Thyroid gland (tissue), 4 donors: ENCODE measurements at regions not wholly inside any gene's neighbourhood (a gene's known extent, or its start where the extent isn't known, plus 50 kb on each side); places are given as distances from the start of the nearest gene placed in this dataset.

Source experiments
- DNase-seq, 2 donors: peaks; one replicate each; pipeline ENCODE4 v3.0.0-alpha.2; 2019
- H3K27ac ChIP-seq, 3 donors: fragments of 200-600 bp; sonication (generic); 1 replicate in 2 of 3; 2 replicates in 1 of 3; pipeline ENCODE4 v1.5.1; 2016 to 2019; ENCODE audit warnings: mild to moderate bottlenecking in 1 of 3, moderate library complexity in 1 of 3
- H3K27me3 ChIP-seq: fragments of 200-600 bp; sonication (generic); one replicate; pipeline ENCODE4 v1.5.1; 2019
- H3K36me3 ChIP-seq, 2 donors: fragments of 200-600 bp; sonication (generic); one replicate each; pipeline ENCODE4 v1.5.1; 2016 to 2019
- H3K4me1 ChIP-seq, 2 donors: fragments of 200-600 bp; sonication (generic); one replicate each; pipeline ENCODE4 v1.5.1; 2017 to 2019
- H3K4me3 ChIP-seq, 3 donors: fragments of 200-600 bp; sonication (generic); replicated peaks in 1 of 3; 1 replicate in 2 of 3; 2 replicates in 1 of 3; pipeline ENCODE4 v1.5.1; 2016; ENCODE audit warnings: mild to moderate bottlenecking in 1 of 3
- H3K9me3 ChIP-seq: fragments of 200-600 bp; sonication (generic); one replicate; pipeline ENCODE4 v1.5.1; 2017
- CTCF ChIP-seq, 6 experiments: fragments of 200-600 bp in 3 of 6; fragments of 450-650 bp in 3 of 6; sonication (generic) in 3 of 6; IDR thresholded peaks; one replicate each; pipeline ENCODE4 v1.5.1; 2016 to 2019; ENCODE audit warnings: antibody characterized with exemption in 6 of 6, mild to moderate bottlenecking in 2 of 6, inconsistent platforms in 1 of 6, moderate library complexity in 1 of 6
- POLR2A ChIP-seq, 2 donors: fragments of 450-650 bp; IDR thresholded peaks; one replicate each; pipeline ENCODE4 v1.6.1; 2017; ENCODE audit warnings: antibody characterized with exemption in 2 of 2, mild to moderate bottlenecking in 2 of 2, moderate library complexity in 1 of 2
- WGBS, 2 donors: methylation state at CpG; one replicate each; pipeline ENCODE4 v1.1.5; 2017; 5-methylcytosine and 5-hydroxymethylcytosine counted together
- intact Hi-C: fragments of 100-400 bp; cut with DNase I; formaldehyde crosslinking; loops from one replicate; pipeline ENCODE4 v1.15.1; 2023

- Histone ChIP-seq H3K9me3 (no peaks in the 10 kb centered on the region), H3K36me3 (no peaks in the 10 kb centered on the region), H3K4me3 (no peak overlapping the region), H3K27ac (no peak overlapping the region), H3K4me1 (no peaks in the 10 kb centered on the region), H3K27me3 (no peaks in the 10 kb centered on the region)
- WGBS, 2 donors = 90 to 92% methylated on average over 1 of the region's 1 CpG
- no peak for DNase-seq
- TF ChIP-seq POLR2A (IDR thresholded peaks at IDR 0.05) = no peak
- no peak for TF ChIP-seq CTCF (IDR thresholded peaks at IDR 0.05)
- intact Hi-C loops = no loop called here
Observed at GRCh38 chr2:83042053-83042452, 1417.0 kb downstream of the SUCLG1 start.

GRCh38 chr2:83022631-83023210 lies 1436.4 kb downstream of the SUCLG1 start:
- Histone ChIP-seq H3K4me1 (no peaks in the 10 kb centered on the region), H3K4me3 (no peak overlapping the region), H3K27me3 (no peaks in the 10 kb centered on the region), H3K9me3 (no peaks in the 10 kb centered on the region), H3K27ac (no peak overlapping the region), H3K36me3 (no peaks in the 10 kb centered on the region)
- WGBS, 2 donors = 56 to 64% methylated on average over 5 of the region's 5 CpGs
- DNase-seq = no peak
- TF ChIP-seq CTCF (IDR thresholded peaks at IDR 0.05) = no peak
- no peak for TF ChIP-seq POLR2A (IDR thresholded peaks at IDR 0.05)
- intact Hi-C loops = no loop called here

- no peaks in the 10 kb centered on the region for H3K27me3 ChIP-seq
- no peaks in the 10 kb centered on the region for H3K36me3 ChIP-seq
- no peak for DNase-seq
- TF ChIP-seq CTCF (IDR thresholded peaks at IDR 0.05) = no peak
- TF ChIP-seq POLR2A (IDR thresholded peaks at IDR 0.05) = no peak
- WGBS, 2 donors = 98 to 100% methylated on average over 2 of the region's 2 CpGs
- no peaks in the 10 kb centered on the region for H3K4me1 ChIP-seq
- H3K4me3 ChIP-seq = no peak overlapping the region
- no peak overlapping the region for H3K27ac ChIP-seq
- intact Hi-C loops = no loop called here
- no peaks in the 10 kb centered on the region for H3K9me3 ChIP-seq
Observed at GRCh38 chr2:83017366-83018090, 1441.6 kb downstream of the SUCLG1 start.

- no peaks in the 10 kb centered on the region for H3K36me3 ChIP-seq
- no peak for TF ChIP-seq POLR2A (IDR thresholded peaks at IDR 0.05)
- TF ChIP-seq CTCF (IDR thresholded peaks at IDR 0.05) = no peak
- no peaks in the 10 kb centered on the region for H3K9me3 ChIP-seq
- intact Hi-C loops = no loop called here
- H3K4me3 ChIP-seq = no peak overlapping the region
- no peaks in the 10 kb centered on the region for H3K4me1 ChIP-seq
- DNase-seq = no peak
- 87 to 88% methylated on average over 8 of the region's 8 CpGs for WGBS, 2 donors
- H3K27ac ChIP-seq = no peak overlapping the region
- no peaks in the 10 kb centered on the region for H3K27me3 ChIP-seq
Observed at GRCh38 chr2:83016343-83017110, 1442.6 kb downstream of the SUCLG1 start.

GRCh38 chr2:83015900-83016299 lies 1443.2 kb downstream of the SUCLG1 start:
- TF ChIP-seq CTCF (IDR thresholded peaks at IDR 0.05) (no peak), POLR2A (IDR thresholded peaks at IDR 0.05) (no peak)
- no peak overlapping the region for H3K27ac ChIP-seq
- H3K4me3 ChIP-seq = no peak overlapping the region
- intact Hi-C loops = no loop called here
- no peaks in the 10 kb centered on the region for H3K9me3 ChIP-seq
- no peaks in the 10 kb centered on the region for H3K4me1 ChIP-seq
- no peaks in the 10 kb centered on the region for H3K27me3 ChIP-seq
- DNase-seq = no peak
- WGBS, 2 donors = 92 to 100% methylated on average over 1 of the region's 1 CpG
- H3K36me3 ChIP-seq = no peaks in the 10 kb centered on the region
